Loucy (cell line): ENCODE measurements at regions not wholly inside any gene's neighbourhood (a gene's known extent, or its start where the extent isn't known, plus 50 kb on each side); places are given as distances from the start of the nearest gene placed in this dataset.

ENCODE experiments used
- H2AFZ ChIP-seq: fragments of 200-600 bp; sonication (generic); 2 replicates; pipeline ENCODE4 v1.6.0; 2016; ENCODE audit warnings: antibody characterized with exemption, mild to moderate bottlenecking, low read length, moderate library complexity
- H3F3A ChIP-seq: fragments of 200-600 bp; 2 replicates; pipeline ENCODE4 v1.6.0; 2016; ENCODE audit warnings: antibody characterized with exemption, low read depth, mild to moderate bottlenecking
- H3K27me3 ChIP-seq: fragments of 200-600 bp; sonication (generic); 2 replicates; pipeline ENCODE4 v1.6.1; 2014; ENCODE audit warnings: low read length, mild to moderate bottlenecking; ENCODE audit not compliant: insufficient read depth, poor library complexity, severe bottlenecking
- H3K36me3 ChIP-seq: fragments of 200-600 bp; sonication (generic); 2 replicates; pipeline ENCODE4 v1.6.1; 2016; ENCODE audit warnings: low read length; ENCODE audit not compliant: insufficient read depth
- H3K4me1 ChIP-seq: fragments of 200-600 bp; sonication (generic); 2 replicates; pipeline ENCODE4 v1.5.1; 2014; ENCODE audit warnings: low read length, mild to moderate bottlenecking; ENCODE audit not compliant: insufficient read depth, poor library complexity, severe bottlenecking
- H3K4me2 ChIP-seq: fragments of 200-600 bp; sonication (generic); 2 replicates; pipeline ENCODE4 v1.6.0; 2014; ENCODE audit warnings: antibody characterized with exemption, low read length, low read depth, mild to moderate bottlenecking; ENCODE audit not compliant: poor library complexity, severe bottlenecking
- H3K4me3 ChIP-seq: fragments of 200-600 bp; sonication (generic); 2 replicates; pipeline ENCODE4 v1.5.1; 2014; ENCODE audit warnings: low read length, mild to moderate bottlenecking, mixed read lengths; ENCODE audit not compliant: poor library complexity, severe bottlenecking
- H3K79me2 ChIP-seq: fragments of 200-600 bp; sonication (generic); 2 replicates; pipeline ENCODE4 v1.6.1; 2014; ENCODE audit warnings: low read length; ENCODE audit not compliant: insufficient read depth
- H3K9ac ChIP-seq: fragments of 200-600 bp; sonication (generic); 2 replicates; pipeline ENCODE4 v1.6.0; 2014; ENCODE audit warnings: mild to moderate bottlenecking, low read depth, low read length, moderate library complexity; ENCODE audit not compliant: poor library complexity, severe bottlenecking
- H3K9me2 ChIP-seq: fragments of 200-600 bp; sonication (generic); replicated peaks from 2 replicates; pipeline ENCODE4 v1.6.1; 2016; ENCODE audit warnings: low read depth, low read length, mixed read lengths
- H3K9me3 ChIP-seq: fragments of 200-600 bp; sonication (generic); 2 replicates; pipeline ENCODE4 v1.6.1; 2014; ENCODE audit warnings: mild to moderate bottlenecking, antibody characterized with exemption, low read length, low read depth; ENCODE audit not compliant: insufficient read depth
- H4K20me1 ChIP-seq: fragments of 200-600 bp; sonication (generic); 2 replicates; pipeline ENCODE4 v1.6.0; 2014; ENCODE audit warnings: antibody characterized with exemption, low read length, mild to moderate bottlenecking; ENCODE audit not compliant: insufficient read depth, poor library complexity, severe bottlenecking
- EZH2phosphoT487 ChIP-seq: fragments of 200-600 bp; IDR thresholded peaks from 2 replicates; pipeline ENCODE4 v1.6.1; 2018; ENCODE audit warnings: antibody characterized with exemption, mild to moderate bottlenecking, moderate library complexity, borderline replicate concordance
- TF ChIP-seq, protein P1 (sequence below): fragments of 200-600 bp; sonication (generic); conservative IDR thresholded peaks from 2 replicates; pipeline ENCODE4 v1.5.1; 2014; ENCODE audit warnings: mild to moderate bottlenecking, antibody characterized with exemption, low read length

- Histone ChIP-seq H3K4me1 (no peaks in the 10 kb centered on the region), H3K4me2 (no peak overlapping the region), H3K27me3 (no peaks in the 10 kb centered on the region), H3K9ac (no peak overlapping the region), H3K9me3 (no peaks in the 10 kb centered on the region), H3K4me3 (no peak overlapping the region), H3F3A (no peaks in the 10 kb centered on the region), H3K9me2 (0 out of 2 replicates have a peak, but pooled peaks cover 4% of the 10 kb centered on the region), H3K36me3 (no peaks in the 10 kb centered on the region), H4K20me1 (no peaks in the 10 kb centered on the region), H3K79me2 (no peaks in the 10 kb centered on the region), H2AFZ (no peak overlapping the region)
- no peak for TF ChIP-seq EZH2phosphoT487
- TF ChIP-seq, protein P1, sequence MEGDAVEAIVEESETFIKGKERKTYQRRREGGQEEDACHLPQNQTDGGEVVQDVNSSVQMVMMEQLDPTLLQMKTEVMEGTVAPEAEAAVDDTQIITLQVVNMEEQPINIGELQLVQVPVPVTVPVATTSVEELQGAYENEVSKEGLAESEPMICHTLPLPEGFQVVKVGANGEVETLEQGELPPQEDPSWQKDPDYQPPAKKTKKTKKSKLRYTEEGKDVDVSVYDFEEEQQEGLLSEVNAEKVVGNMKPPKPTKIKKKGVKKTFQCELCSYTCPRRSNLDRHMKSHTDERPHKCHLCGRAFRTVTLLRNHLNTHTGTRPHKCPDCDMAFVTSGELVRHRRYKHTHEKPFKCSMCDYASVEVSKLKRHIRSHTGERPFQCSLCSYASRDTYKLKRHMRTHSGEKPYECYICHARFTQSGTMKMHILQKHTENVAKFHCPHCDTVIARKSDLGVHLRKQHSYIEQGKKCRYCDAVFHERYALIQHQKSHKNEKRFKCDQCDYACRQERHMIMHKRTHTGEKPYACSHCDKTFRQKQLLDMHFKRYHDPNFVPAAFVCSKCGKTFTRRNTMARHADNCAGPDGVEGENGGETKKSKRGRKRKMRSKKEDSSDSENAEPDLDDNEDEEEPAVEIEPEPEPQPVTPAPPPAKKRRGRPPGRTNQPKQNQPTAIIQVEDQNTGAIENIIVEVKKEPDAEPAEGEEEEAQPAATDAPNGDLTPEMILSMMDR: no peak
Measured at GRCh38 chr20:20931024-20931423, 175.1 kb downstream of the LINC00237 start.

- no peaks in the 10 kb centered on the region for H3K27me3 ChIP-seq
- H3K4me2 ChIP-seq: no peak overlapping the region
- no peaks in the 10 kb centered on the region for H3K9me3 ChIP-seq
- H3K4me3 ChIP-seq: no peak overlapping the region
- no peaks in the 10 kb centered on the region for H3K36me3 ChIP-seq
- no peaks in the 10 kb centered on the region for H3F3A ChIP-seq
- H3K9ac ChIP-seq: no peak overlapping the region
- H3K79me2 ChIP-seq: no peaks in the 10 kb centered on the region
- TF ChIP-seq, protein P1: no peak
- no peak for TF ChIP-seq EZH2phosphoT487
- H4K20me1 ChIP-seq: no peaks in the 10 kb centered on the region
- 0 out of 2 replicates have a peak, but pooled peaks cover 4% of the 10 kb centered on the region for H3K9me2 ChIP-seq
- no peaks in the 10 kb centered on the region for H3K4me1 ChIP-seq
- no peak overlapping the region for H2AFZ ChIP-seq
Measured at GRCh38 chr20:20930500-20930899, 175.7 kb downstream of the LINC00237 start.

- Histone ChIP-seq H3K4me3 (no peak overlapping the region), H3K4me2 (no peak overlapping the region), H3K9me2 (0 out of 2 replicates have a peak, but pooled peaks cover 4% of the 10 kb centered on the region), H3F3A (no peaks in the 10 kb centered on the region), H3K27me3 (no peaks in the 10 kb centered on the region), H4K20me1 (no peaks in the 10 kb centered on the region), H2AFZ (no peak overlapping the region), H3K4me1 (no peaks in the 10 kb centered on the region), H3K36me3 (no peaks in the 10 kb centered on the region), H3K9ac (no peak overlapping the region), H3K9me3 (no peaks in the 10 kb centered on the region), H3K79me2 (no peaks in the 10 kb centered on the region)
- TF ChIP-seq, protein P1: no peak
- no peak for TF ChIP-seq EZH2phosphoT487
Measured at GRCh38 chr20:20929341-20929740, 176.8 kb downstream of the LINC00237 start.
